WTC11 (cell line): ENCODE measurements at regions not wholly inside any gene's neighbourhood (a gene's known extent, or its start where the extent isn't known, plus 50 kb on each side); places are given as distances from the start of the nearest gene placed in this dataset.

ENCODE experiments used
- ATAC-seq: fragments of 200-7000 bp; cut with Tn5 transposase; 2 replicates; pipeline ENCODE4 v1.10.0; 2021; ENCODE audit warnings: mild to moderate bottlenecking, moderate library complexity
- CTCF ChIA-PET: fragments of 300-600 bp; sonication (Branson Sonifier 250); formaldehyde crosslinking; loops from one replicate; lab custom pipeline; 2021; ENCODE audit warnings: antibody characterized with exemption; lab: Charles Lee
- POLR2A ChIA-PET: fragments of 350-600 bp; sonication (Branson Sonifier 250); formaldehyde crosslinking; loops from one replicate; lab custom pipeline; 2021; ENCODE audit warnings: antibody characterized with exemption; lab: Charles Lee
- DNase-seq: peaks from one replicate; pipeline ENCODE4 v3.0.0; 2021; ENCODE audit warnings: low spot score
- H3K27ac Mint-ChIP-seq: 2 replicates; pipeline ENCODE4 v1.8.0; 2021; ENCODE audit warnings: mixed read lengths
- H3K27me3 Mint-ChIP-seq: 2 replicates; pipeline ENCODE4 v1.8.0; 2021; ENCODE audit warnings: low read depth, mild to moderate bottlenecking, moderate library complexity, mixed read lengths
- H3K36me3 Mint-ChIP-seq: 2 replicates; pipeline ENCODE4 v1.8.0; 2021; ENCODE audit warnings: mixed read lengths
- H3K4me1 Mint-ChIP-seq: 2 replicates; pipeline ENCODE4 v1.8.0; 2022; ENCODE audit warnings: mixed read lengths
- H3K4me3 Mint-ChIP-seq: 2 replicates; pipeline ENCODE4 v1.8.0; 2021; ENCODE audit warnings: mild to moderate bottlenecking, moderate library complexity, mixed read lengths
- H3K9me3 Mint-ChIP-seq: 2 replicates; pipeline ENCODE4 v1.8.0; 2021; ENCODE audit warnings: mixed read lengths
- ETV6 ChIP-seq: sonication (generic); formaldehyde crosslinking; IDR thresholded peaks from 2 replicates; pipeline ENCODE4 v1.8.1; 2022; ENCODE audit warnings: mild to moderate bottlenecking, missing genetic modification reagents
- HMGA2 ChIP-seq: fragments of 250-450 bp; sonication (Bioruptor Pico); IDR thresholded peaks from 2 replicates; pipeline ENCODE4 v1.4.0; 2021; ENCODE audit warnings: mild to moderate bottlenecking, moderate library complexity
- NFYB ChIP-seq: sonication (generic); formaldehyde crosslinking; conservative IDR thresholded peaks from 2 replicates; pipeline ENCODE4 v1.8.0; 2022; ENCODE audit warnings: low read depth, missing genetic modification reagents
- NR2C2 ChIP-seq: sonication (generic); formaldehyde crosslinking; IDR thresholded peaks from 2 replicates; pipeline ENCODE4 v1.8.0; 2022; ENCODE audit warnings: mild to moderate bottlenecking, missing genetic modification reagents
- NR3C1 ChIP-seq: sonication (generic); formaldehyde crosslinking; conservative IDR thresholded peaks from 2 replicates; pipeline ENCODE4 v1.8.1; 2023; ENCODE audit warnings: low read depth, mild to moderate bottlenecking, missing genetic modification reagents
- OVOL2 ChIP-seq: fragments of 250-450 bp; sonication (Bioruptor Pico); IDR thresholded peaks from 2 replicates; pipeline ENCODE4 v1.9.0; 2021; ENCODE audit warnings: mild to moderate bottlenecking, borderline replicate concordance
- SP1 ChIP-seq: sonication (generic); formaldehyde crosslinking; conservative IDR thresholded peaks from 2 replicates; pipeline ENCODE4 v1.8.1; 2022; ENCODE audit warnings: missing genetic modification reagents
- TP53 ChIP-seq: sonication (generic); formaldehyde crosslinking; IDR thresholded peaks from 2 replicates; pipeline ENCODE4 v1.8.1; 2023; ENCODE audit warnings: mild to moderate bottlenecking, missing genetic modification reagents
- ZBTB21 ChIP-seq: sonication (generic); formaldehyde crosslinking; IDR thresholded peaks from 2 replicates; pipeline ENCODE4 v1.8.1; 2023; ENCODE audit warnings: mild to moderate bottlenecking, missing genetic modification reagents, borderline replicate concordance
- ZNF138 ChIP-seq: sonication (generic); formaldehyde crosslinking; conservative IDR thresholded peaks from 2 replicates; pipeline ENCODE4 v1.8.1; 2022; ENCODE audit warnings: mild to moderate bottlenecking, moderate library complexity, missing genetic modification reagents
- ZNF232 ChIP-seq: sonication (generic); formaldehyde crosslinking; IDR thresholded peaks from 2 replicates; pipeline ENCODE4 v1.8.0; 2022; ENCODE audit warnings: mild to moderate bottlenecking, missing genetic modification reagents
- ZNF317 ChIP-seq: sonication (generic); formaldehyde crosslinking; IDR thresholded peaks from 2 replicates; pipeline ENCODE4 v1.8.1; 2023; ENCODE audit warnings: low read depth, mild to moderate bottlenecking, moderate library complexity, missing genetic modification reagents, borderline replicate concordance
- ZNF396 ChIP-seq: fragments of 250-450 bp; sonication (Bioruptor Pico); IDR thresholded peaks from 2 replicates; pipeline ENCODE4 v1.8.0; 2021; ENCODE audit warnings: mild to moderate bottlenecking, moderate library complexity, borderline replicate concordance
- TF ChIP-seq, protein P1 (sequence below): sonication (generic); formaldehyde crosslinking; IDR thresholded peaks from 2 replicates; pipeline ENCODE4 v1.8.0; 2023; ENCODE audit warnings: mild to moderate bottlenecking, missing genetic modification reagents
- TF ChIP-seq, protein P2 (sequence below): sonication (generic); formaldehyde crosslinking; IDR thresholded peaks from 2 replicates; pipeline ENCODE4 v1.8.1; 2022; ENCODE audit warnings: missing genetic modification reagents, borderline replicate concordance
- TF ChIP-seq, protein P3 (sequence below): sonication (generic); formaldehyde crosslinking; IDR thresholded peaks from 2 replicates; pipeline ENCODE4 v1.8.1; 2023; ENCODE audit warnings: mild to moderate bottlenecking, missing genetic modification reagents, moderate library complexity
- TF ChIP-seq, protein P4 (sequence below): sonication (generic); formaldehyde crosslinking; IDR thresholded peaks from 2 replicates; pipeline ENCODE4 v1.8.0; 2022; ENCODE audit warnings: mild to moderate bottlenecking, missing genetic modification reagents
- TF ChIP-seq, protein P5 (sequence below): fragments of 250-450 bp; sonication (Bioruptor Pico); IDR thresholded peaks from 2 replicates; pipeline ENCODE4 v2.1.2; 2022; ENCODE audit warnings: mild to moderate bottlenecking, moderate library complexity
- TF ChIP-seq, protein P6 (sequence below): fragments of 250-450 bp; sonication (Bioruptor Pico); IDR thresholded peaks from 2 replicates; pipeline ENCODE4 v1.8.0; 2021; ENCODE audit warnings: mild to moderate bottlenecking
- TF ChIP-seq, protein P7 (sequence below): fragments of 250-450 bp; sonication (Bioruptor Pico); IDR thresholded peaks from 2 replicates; pipeline ENCODE4 v1.9.0; 2021; ENCODE audit warnings: mild to moderate bottlenecking
- TF ChIP-seq, protein P8 (sequence below): fragments of 250-450 bp; sonication (Bioruptor Pico); IDR thresholded peaks from 2 replicates; pipeline ENCODE4 v1.9.0; 2021; ENCODE audit warnings: moderate library complexity, mild to moderate bottlenecking, inconsistent platforms, borderline replicate concordance
- TF ChIP-seq, protein P9 (sequence below): sonication (generic); formaldehyde crosslinking; IDR thresholded peaks from 2 replicates; pipeline ENCODE4 v1.8.1; 2022; ENCODE audit warnings: mild to moderate bottlenecking, missing genetic modification reagents, moderate library complexity, borderline replicate concordance

DNA sequence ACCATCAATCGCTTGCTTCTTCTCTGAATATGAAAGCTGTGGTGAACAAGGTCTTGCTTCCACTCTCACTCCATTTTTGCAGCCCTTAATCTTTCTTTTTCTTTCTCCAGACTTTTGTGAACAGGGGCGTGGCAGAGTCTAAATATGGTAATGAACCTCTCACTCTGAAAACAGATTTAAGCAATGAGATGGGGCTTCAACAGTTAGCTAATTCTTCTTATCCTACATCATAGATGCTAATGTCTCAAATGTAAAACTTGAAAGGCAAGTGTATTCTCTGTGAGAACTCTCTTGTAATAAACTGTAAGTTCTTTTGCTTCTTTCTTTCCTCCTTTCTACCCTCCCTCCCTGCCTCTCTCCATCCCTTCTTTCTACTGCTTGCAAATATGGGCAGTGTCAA lies 106.5 kb upstream of the ANK2 start:
- H3K9me3 Mint-ChIP-seq, result peaks cover 7% of the 10 kb centered on the region
- ChIA-PET CTCF (interaction anchor here (1.4 to 2.1 kb wide), 2 partner anchors 9 to 178 kb away, joined by 7 to 11 read pairs; no protein-coding TSS in a partner anchor), POLR2A (no interaction called here)
- H3K27ac Mint-ChIP-seq, result no peak overlapping the region
- no peak overlapping the region for H3K4me3 Mint-ChIP-seq
- H3K27me3 Mint-ChIP-seq, result no peaks in the 10 kb centered on the region
- H3K4me1 Mint-ChIP-seq, result peaks cover 9% of the 10 kb centered on the region; the same call in 1 of the 2 replicates
- TF ChIP-seq ZNF138 (CRISPR knock-in tag), result no peak
- no peak for TF ChIP-seq NR2C2 (CRISPR knock-in tag)
- peaks cover 7% of the 10 kb centered on the region; the same call in 1 of the 2 replicates for H3K36me3 Mint-ChIP-seq
- ATAC-seq, result no peak
- no peak for DNase-seq

DNA sequence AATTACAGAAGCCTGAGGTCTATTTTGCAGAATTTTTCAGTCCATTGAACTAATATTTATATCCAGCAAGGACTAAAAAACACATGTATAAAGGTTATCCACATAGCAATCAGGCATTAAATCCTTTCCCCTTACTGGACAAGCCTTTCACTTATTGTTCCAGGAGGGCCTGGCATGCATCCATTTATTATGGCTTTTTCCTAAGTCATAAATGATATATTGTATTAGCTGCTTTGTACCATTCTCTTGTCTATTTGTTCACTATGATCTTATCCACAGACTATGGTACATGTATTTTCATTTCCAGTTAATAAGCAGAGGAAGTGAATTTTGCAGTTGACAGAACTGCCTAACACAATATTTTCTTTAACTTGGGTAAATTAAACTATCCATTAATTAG lies 105.4 kb upstream of the ANK2 start:
- peaks cover 6% of the 10 kb centered on the region; the same call in 1 of the 2 replicates for H3K4me1 Mint-ChIP-seq
- H3K4me3 Mint-ChIP-seq, result no peak overlapping the region
- POLR2A ChIA-PET, result no interaction called here
- peaks cover 7% of the 10 kb centered on the region; the same call in 1 of the 2 replicates for H3K36me3 Mint-ChIP-seq
- peaks cover 7% of the 10 kb centered on the region for H3K9me3 Mint-ChIP-seq
- CTCF ChIA-PET, result interaction anchor here (1.4 kb wide), 1 partner anchor 179 kb away, joined by 7 read pairs; no protein-coding TSS in a partner anchor
- TF ChIP-seq ZNF317 (CRISPR knock-in tag) (no peak), ZBTB21 (no peak), ETV6 (CRISPR knock-in tag) (no peak), ZNF232 (CRISPR knock-in tag) (no peak), ZNF396 (CRISPR knock-in tag) (no peak), TP53 (CRISPR knock-in tag) (no peak), HMGA2 (no peak), NR3C1 (no peak), NFYB (CRISPR knock-in tag) (no peak), OVOL2 (CRISPR knock-in tag) (no peak), SP1 (CRISPR knock-in tag) (no peak)
- TF ChIP-seq, protein P1, sequence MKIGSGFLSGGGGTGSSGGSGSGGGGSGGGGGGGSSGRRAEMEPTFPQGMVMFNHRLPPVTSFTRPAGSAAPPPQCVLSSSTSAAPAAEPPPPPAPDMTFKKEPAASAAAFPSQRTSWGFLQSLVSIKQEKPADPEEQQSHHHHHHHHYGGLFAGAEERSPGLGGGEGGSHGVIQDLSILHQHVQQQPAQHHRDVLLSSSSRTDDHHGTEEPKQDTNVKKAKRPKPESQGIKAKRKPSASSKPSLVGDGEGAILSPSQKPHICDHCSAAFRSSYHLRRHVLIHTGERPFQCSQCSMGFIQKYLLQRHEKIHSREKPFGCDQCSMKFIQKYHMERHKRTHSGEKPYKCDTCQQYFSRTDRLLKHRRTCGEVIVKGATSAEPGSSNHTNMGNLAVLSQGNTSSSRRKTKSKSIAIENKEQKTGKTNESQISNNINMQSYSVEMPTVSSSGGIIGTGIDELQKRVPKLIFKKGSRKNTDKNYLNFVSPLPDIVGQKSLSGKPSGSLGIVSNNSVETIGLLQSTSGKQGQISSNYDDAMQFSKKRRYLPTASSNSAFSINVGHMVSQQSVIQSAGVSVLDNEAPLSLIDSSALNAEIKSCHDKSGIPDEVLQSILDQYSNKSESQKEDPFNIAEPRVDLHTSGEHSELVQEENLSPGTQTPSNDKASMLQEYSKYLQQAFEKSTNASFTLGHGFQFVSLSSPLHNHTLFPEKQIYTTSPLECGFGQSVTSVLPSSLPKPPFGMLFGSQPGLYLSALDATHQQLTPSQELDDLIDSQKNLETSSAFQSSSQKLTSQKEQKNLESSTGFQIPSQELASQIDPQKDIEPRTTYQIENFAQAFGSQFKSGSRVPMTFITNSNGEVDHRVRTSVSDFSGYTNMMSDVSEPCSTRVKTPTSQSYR (CRISPR knock-in tag), result no peak
- TF ChIP-seq, protein P2, sequence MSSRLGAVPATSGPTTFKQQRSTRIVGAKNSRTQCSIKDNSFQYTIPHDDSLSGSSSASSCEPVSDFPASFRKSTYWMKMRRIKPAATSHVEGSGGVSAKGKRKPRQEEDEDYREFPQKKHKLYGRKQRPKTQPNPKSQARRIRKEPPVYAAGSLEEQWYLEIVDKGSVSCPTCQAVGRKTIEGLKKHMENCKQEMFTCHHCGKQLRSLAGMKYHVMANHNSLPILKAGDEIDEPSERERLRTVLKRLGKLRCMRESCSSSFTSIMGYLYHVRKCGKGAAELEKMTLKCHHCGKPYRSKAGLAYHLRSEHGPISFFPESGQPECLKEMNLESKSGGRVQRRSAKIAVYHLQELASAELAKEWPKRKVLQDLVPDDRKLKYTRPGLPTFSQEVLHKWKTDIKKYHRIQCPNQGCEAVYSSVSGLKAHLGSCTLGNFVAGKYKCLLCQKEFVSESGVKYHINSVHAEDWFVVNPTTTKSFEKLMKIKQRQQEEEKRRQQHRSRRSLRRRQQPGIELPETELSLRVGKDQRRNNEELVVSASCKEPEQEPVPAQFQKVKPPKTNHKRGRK, result no peak
- TF ChIP-seq, protein P3, sequence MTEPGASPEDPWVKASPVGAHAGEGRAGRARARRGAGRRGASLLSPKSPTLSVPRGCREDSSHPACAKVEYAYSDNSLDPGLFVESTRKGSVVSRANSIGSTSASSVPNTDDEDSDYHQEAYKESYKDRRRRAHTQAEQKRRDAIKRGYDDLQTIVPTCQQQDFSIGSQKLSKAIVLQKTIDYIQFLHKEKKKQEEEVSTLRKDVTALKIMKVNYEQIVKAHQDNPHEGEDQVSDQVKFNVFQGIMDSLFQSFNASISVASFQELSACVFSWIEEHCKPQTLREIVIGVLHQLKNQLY (CRISPR knock-in tag), result no peak
- TF ChIP-seq, protein P4, sequence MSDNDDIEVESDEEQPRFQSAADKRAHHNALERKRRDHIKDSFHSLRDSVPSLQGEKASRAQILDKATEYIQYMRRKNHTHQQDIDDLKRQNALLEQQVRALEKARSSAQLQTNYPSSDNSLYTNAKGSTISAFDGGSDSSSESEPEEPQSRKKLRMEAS (CRISPR knock-in tag), result no peak
- TF ChIP-seq, protein P5, sequence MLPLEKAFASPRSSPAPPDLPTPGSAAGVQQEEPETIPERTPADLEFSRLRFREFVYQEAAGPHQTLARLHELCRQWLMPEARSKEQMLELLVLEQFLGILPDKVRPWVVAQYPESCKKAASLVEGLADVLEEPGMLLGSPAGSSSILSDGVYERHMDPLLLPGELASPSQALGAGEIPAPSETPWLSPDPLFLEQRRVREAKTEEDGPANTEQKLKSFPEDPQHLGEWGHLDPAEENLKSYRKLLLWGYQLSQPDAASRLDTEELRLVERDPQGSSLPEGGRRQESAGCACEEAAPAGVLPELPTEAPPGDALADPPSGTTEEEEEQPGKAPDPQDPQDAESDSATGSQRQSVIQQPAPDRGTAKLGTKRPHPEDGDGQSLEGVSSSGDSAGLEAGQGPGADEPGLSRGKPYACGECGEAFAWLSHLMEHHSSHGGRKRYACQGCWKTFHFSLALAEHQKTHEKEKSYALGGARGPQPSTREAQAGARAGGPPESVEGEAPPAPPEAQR (CRISPR knock-in tag), result no peak
- TF ChIP-seq, protein P6, sequence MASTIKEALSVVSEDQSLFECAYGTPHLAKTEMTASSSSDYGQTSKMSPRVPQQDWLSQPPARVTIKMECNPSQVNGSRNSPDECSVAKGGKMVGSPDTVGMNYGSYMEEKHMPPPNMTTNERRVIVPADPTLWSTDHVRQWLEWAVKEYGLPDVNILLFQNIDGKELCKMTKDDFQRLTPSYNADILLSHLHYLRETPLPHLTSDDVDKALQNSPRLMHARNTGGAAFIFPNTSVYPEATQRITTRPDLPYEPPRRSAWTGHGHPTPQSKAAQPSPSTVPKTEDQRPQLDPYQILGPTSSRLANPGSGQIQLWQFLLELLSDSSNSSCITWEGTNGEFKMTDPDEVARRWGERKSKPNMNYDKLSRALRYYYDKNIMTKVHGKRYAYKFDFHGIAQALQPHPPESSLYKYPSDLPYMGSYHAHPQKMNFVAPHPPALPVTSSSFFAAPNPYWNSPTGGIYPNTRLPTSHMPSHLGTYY (CRISPR knock-in tag), result no peak
- TF ChIP-seq, protein P7, sequence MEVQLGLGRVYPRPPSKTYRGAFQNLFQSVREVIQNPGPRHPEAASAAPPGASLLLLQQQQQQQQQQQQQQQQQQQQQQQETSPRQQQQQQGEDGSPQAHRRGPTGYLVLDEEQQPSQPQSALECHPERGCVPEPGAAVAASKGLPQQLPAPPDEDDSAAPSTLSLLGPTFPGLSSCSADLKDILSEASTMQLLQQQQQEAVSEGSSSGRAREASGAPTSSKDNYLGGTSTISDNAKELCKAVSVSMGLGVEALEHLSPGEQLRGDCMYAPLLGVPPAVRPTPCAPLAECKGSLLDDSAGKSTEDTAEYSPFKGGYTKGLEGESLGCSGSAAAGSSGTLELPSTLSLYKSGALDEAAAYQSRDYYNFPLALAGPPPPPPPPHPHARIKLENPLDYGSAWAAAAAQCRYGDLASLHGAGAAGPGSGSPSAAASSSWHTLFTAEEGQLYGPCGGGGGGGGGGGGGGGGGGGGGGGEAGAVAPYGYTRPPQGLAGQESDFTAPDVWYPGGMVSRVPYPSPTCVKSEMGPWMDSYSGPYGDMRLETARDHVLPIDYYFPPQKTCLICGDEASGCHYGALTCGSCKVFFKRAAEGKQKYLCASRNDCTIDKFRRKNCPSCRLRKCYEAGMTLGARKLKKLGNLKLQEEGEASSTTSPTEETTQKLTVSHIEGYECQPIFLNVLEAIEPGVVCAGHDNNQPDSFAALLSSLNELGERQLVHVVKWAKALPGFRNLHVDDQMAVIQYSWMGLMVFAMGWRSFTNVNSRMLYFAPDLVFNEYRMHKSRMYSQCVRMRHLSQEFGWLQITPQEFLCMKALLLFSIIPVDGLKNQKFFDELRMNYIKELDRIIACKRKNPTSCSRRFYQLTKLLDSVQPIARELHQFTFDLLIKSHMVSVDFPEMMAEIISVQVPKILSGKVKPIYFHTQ (CRISPR knock-in tag), result no peak
- TF ChIP-seq, protein P8, sequence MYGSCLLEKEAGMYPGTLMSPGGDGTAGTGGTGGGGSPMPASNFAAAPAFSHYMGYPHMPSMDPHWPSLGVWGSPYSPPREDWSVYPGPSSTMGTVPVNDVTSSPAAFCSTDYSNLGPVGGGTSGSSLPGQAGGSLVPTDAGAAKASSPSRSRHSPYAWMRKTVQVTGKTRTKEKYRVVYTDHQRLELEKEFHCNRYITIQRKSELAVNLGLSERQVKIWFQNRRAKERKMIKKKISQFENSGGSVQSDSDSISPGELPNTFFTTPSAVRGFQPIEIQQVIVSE (CRISPR knock-in tag), result no peak
- TF ChIP-seq, protein P9, sequence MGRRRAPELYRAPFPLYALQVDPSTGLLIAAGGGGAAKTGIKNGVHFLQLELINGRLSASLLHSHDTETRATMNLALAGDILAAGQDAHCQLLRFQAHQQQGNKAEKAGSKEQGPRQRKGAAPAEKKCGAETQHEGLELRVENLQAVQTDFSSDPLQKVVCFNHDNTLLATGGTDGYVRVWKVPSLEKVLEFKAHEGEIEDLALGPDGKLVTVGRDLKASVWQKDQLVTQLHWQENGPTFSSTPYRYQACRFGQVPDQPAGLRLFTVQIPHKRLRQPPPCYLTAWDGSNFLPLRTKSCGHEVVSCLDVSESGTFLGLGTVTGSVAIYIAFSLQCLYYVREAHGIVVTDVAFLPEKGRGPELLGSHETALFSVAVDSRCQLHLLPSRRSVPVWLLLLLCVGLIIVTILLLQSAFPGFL (CRISPR knock-in tag), result no peak
- no peak overlapping the region for H3K27ac Mint-ChIP-seq
- no peaks in the 10 kb centered on the region for H3K27me3 Mint-ChIP-seq
- ATAC-seq (no peak), DNase-seq (no peak)
